GM12878 (cell line): ENCODE measurements at regions not wholly inside any gene's neighbourhood (a gene's known extent, or its start where the extent isn't known, plus 50 kb on each side); places are given as distances from the start of the nearest gene placed in this dataset.

Experiments used
- ATAC-seq: fragments of 200-7000 bp; cut with Tn5 transposase; 3 replicates; pipeline ENCODE4 v1.9.1; 2020; ENCODE audit warnings: mild to moderate bottlenecking, moderate library complexity
- BruUV-seq: library from RNA; stranded (reverse); fragments of 400-500 nt; replicated peaks from 2 replicates; lab custom pipeline; 2021; lab: Mats Ljungman, UMichigan
- CTCF ChIA-PET: fragments of 300-600 bp; sonication (Branson Sonifier 250); formaldehyde crosslinking; extraction: SDS; loops from one replicate; lab custom pipeline; 2021; ENCODE audit warnings: inconsistent platforms; lab: Yijun Ruan, JAX
- POLR2A ChIA-PET: fragments of 350-600 bp; formaldehyde crosslinking; extraction: SDS; loops from one replicate; lab custom pipeline; 2021; ENCODE audit warnings: inconsistent platforms; lab: Charles Lee
- RAD21 ChIA-PET: fragments of 300-600 bp; sonication (Branson Sonifier 250); formaldehyde crosslinking; loops from one replicate; lab custom pipeline; 2023; ENCODE audit warnings: antibody characterized with exemption; ENCODE audit not compliant: unreplicated experiment; lab: Charles Lee
- SMC1A ChIA-PET: fragments of 300-600 bp; sonication (Branson Sonifier 250); formaldehyde crosslinking; loops from one replicate; lab custom pipeline; 2023; ENCODE audit not compliant: unreplicated experiment, uncharacterized antibody; lab: Charles Lee
- DNase-seq: peaks from one replicate; pipeline ENCODE4 v3.0.0-alpha.2; 2011; ENCODE audit warnings: low read depth, low spot score
- FAIRE-seq: peaks from 3 replicates; lab custom pipeline; 2011; peaks lifted over from hg19 to GRCh38; lab: Jason Lieb, UNC
- H2AFZ ChIP-seq: 2 replicates; pipeline ENCODE4 v1.6.0; 2011; ENCODE audit warnings: low read depth, low read length, control low read depth; ENCODE audit not compliant: control insufficient read depth
- H3K27ac ChIP-seq: 2 replicates; pipeline ENCODE4 v1.5.1; 2011; ENCODE audit warnings: control low read depth; ENCODE audit not compliant: control insufficient read depth, insufficient read depth
- H3K27me3 ChIP-seq, 2 experiments: replicated peaks in 1 of 2; 2 replicates each; pipeline versions ENCODE4 v1.6.0 to v1.6.1; 2011; ENCODE audit warnings: low read length in 1 of 2; ENCODE audit not compliant: control insufficient read depth in 2 of 2, insufficient read depth in 2 of 2
- H3K36me3 ChIP-seq, 2 experiments: 2 replicates each; pipeline ENCODE4 v1.5.1; 2011; ENCODE audit warnings: low read length in 1 of 2; ENCODE audit not compliant: control insufficient read depth in 2 of 2, insufficient read depth in 2 of 2
- H3K4me1 ChIP-seq: 2 replicates; pipeline ENCODE4 v1.6.1; 2011; ENCODE audit warnings: mild to moderate bottlenecking, low read length, moderate library complexity, mixed read lengths; ENCODE audit not compliant: control insufficient read depth, insufficient read depth
- H3K4me2 ChIP-seq: 2 replicates; pipeline ENCODE4 v1.6.0; 2011; ENCODE audit warnings: control low read depth; ENCODE audit not compliant: control insufficient read depth, insufficient read depth
- H3K4me3 ChIP-seq: fragments of 200-600 bp; sonication (generic); 2 replicates; pipeline ENCODE4 v1.5.1; 2016
- H3K79me2 ChIP-seq: 2 replicates; pipeline ENCODE4 v1.6.0; 2011; ENCODE audit warnings: low read length; ENCODE audit not compliant: control insufficient read depth, insufficient read depth
- H3K9ac ChIP-seq: 2 replicates; pipeline ENCODE4 v1.8.0; 2011; ENCODE audit warnings: low read length, control low read depth, mixed read lengths; ENCODE audit not compliant: control insufficient read depth, insufficient read depth
- H3K9me3 ChIP-seq: replicated peaks from 3 replicates; pipeline ENCODE4 v1.5.1; 2011; ENCODE audit warnings: mild to moderate bottlenecking, low read length; ENCODE audit not compliant: control insufficient read depth, insufficient read depth
- H4K20me1 ChIP-seq: 2 replicates; pipeline ENCODE4 v1.6.0; 2011; ENCODE audit not compliant: control insufficient read depth, insufficient read depth
- BCL3 ChIP-seq: IDR thresholded peaks from 2 replicates; pipeline ENCODE4 v1.6.1; 2011; ENCODE audit warnings: borderline replicate concordance, low read depth, mild to moderate bottlenecking, moderate library complexity, low read length; ENCODE audit not compliant: insufficient read depth, poor library complexity, severe bottlenecking
- DPF2 ChIP-seq: fragments of 450-650 bp; IDR thresholded peaks from 2 replicates; pipeline ENCODE4 v1.6.1; 2017; ENCODE audit warnings: mild to moderate bottlenecking
- MAX ChIP-seq: IDR thresholded peaks from 2 replicates; pipeline ENCODE4 v1.6.1; 2012; ENCODE audit warnings: low read depth, low read length, improper control_type of control experiment
- MEF2A ChIP-seq: IDR thresholded peaks from 2 replicates; pipeline ENCODE4 v1.6.1; 2011; ENCODE audit warnings: low read depth, mild to moderate bottlenecking, low read length, moderate library complexity; ENCODE audit not compliant: insufficient read depth
- PML ChIP-seq: IDR thresholded peaks from 2 replicates; pipeline ENCODE4 v1.6.1; 2012; ENCODE audit warnings: low read length, inconsistent platforms
- TBL1XR1 ChIP-seq: IDR thresholded peaks from 2 replicates; pipeline ENCODE4 v1.6.1; 2012; ENCODE audit warnings: low read depth, low read length, improper control_type of control experiment
- WGBS: methylation state at CpG from one replicate; pipeline ENCODE4 v1.1.6; 2016; ENCODE audit warnings: low lambda C conversion rate; ENCODE audit not compliant: insufficient replicate concordance, insufficient coverage; ENCODE audit errors: missing lambda C conversion rate; 5-methylcytosine and 5-hydroxymethylcytosine counted together
- in situ Hi-C: fragments of 300-500 bp; cut with MboI; formaldehyde crosslinking; loops from 9 replicates; pipeline ENCODE4 v1.14.3; 2018; ENCODE audit warnings: mixed read lengths
- intact Hi-C: fragments of 100-400 bp; cut with micrococcal nuclease; formaldehyde crosslinking; loops from one replicate; pipeline ENCODE4 v1.14.2; 2022; ENCODE audit not compliant: unreplicated experiment

GRCh38 chr4:188818300-188818699 is 679.1 kb downstream of the TRIML1 start (continued):
- TF ChIP-seq BCL3 (no peak), MEF2A (no peak), DPF2 (no peak), PML (no peak)
- TF ChIP-seq, all 136 proteins: peak for 0

GRCh38 chr4:188819233-188819632 is 680.0 kb downstream of the TRIML1 start:
- intact Hi-C loops: no loop called here
- no TSS peak for BruUV-seq

More at GRCh38 chr4:188819233-188819632, 680.0 kb downstream of the TRIML1 start:
- CTCF ChIA-PET: no interaction called here
- Histone ChIP-seq H3K27ac (no peak overlapping the region), H3K4me3 (no peak overlapping the region), H4K20me1 (no peaks in the 10 kb centered on the region), H3K9ac (no peak overlapping the region), H3K4me1 (no peaks in the 10 kb centered on the region), H3K9me3 (no peaks in the 10 kb centered on the region), H2AFZ (no peak overlapping the region), H3K79me2 (no peaks in the 10 kb centered on the region), H3K27me3 (no peaks in the 10 kb centered on the region), H3K4me2 (no peak overlapping the region), H3K36me3 (no peaks in the 10 kb centered on the region)
- SMC1A ChIA-PET: no interaction called here
- FAIRE-seq (no peak), DNase-seq (no peak), ATAC-seq (no peak)
- POLR2A ChIA-PET: no interaction called here
- in situ Hi-C loops: no loop called here
- TF ChIP-seq TBL1XR1 (no peak), MAX (no peak)
- 12% methylated on average over 2 of the region's 2 CpGs for WGBS
- RAD21 ChIA-PET: no interaction called here
